DND-41 (cell line): ENCODE measurements at regions not wholly inside any gene's neighbourhood (a gene's known extent, or its start where the extent isn't known, plus 50 kb on each side); places are given as distances from the start of the nearest gene placed in this dataset.

Source experiments
- CTCF ChIP-seq: IDR thresholded peaks from 2 replicates; pipeline ENCODE4 v1.5.1; 2012; ENCODE audit warnings: borderline replicate concordance, low read length, moderate library complexity, mild to moderate bottlenecking; ENCODE audit not compliant: poor library complexity, severe bottlenecking; ENCODE audit errors: extremely low read depth
- EZH2 ChIP-seq: IDR thresholded peaks from 3 replicates; pipeline ENCODE4 v1.6.1; 2012; ENCODE audit warnings: borderline replicate concordance, low read depth, mild to moderate bottlenecking, moderate library complexity, low read length, inconsistent platforms; ENCODE audit not compliant: severe bottlenecking

GRCh38 chr10:32175629-32176028 lies 119.4 kb upstream of the KIF5B start:
- TF ChIP-seq CTCF (no peak), EZH2 (no peak)
